Activated naive CD4-positive, alpha-beta T cell treated with anti-CD3 and anti-CD28 coated beads for 36 hours (primary cell): ENCODE measurements at regions not wholly inside any gene's neighbourhood (a gene's known extent, or its start where the extent isn't known, plus 50 kb on each side); places are given as distances from the start of the nearest gene placed in this dataset.
"Not testable (repeated sequence)": the region's sequence is repeated elsewhere in the genome, so short reads cannot be mapped to it uniquely, and the experiment has no call there.

ENCODE experiments used
- CTCF ChIA-PET: fragments of 350-600 bp; sonication (Branson Sonifier 250); formaldehyde crosslinking; loops from one replicate; lab custom pipeline; 2021; ENCODE audit warnings: antibody characterized with exemption; lab: Charles Lee
- DNase-seq: peaks from one replicate; pipeline ENCODE4 v3.0.0-alpha.2; 2020
- H3K27ac Mint-ChIP-seq: one replicate; pipeline ENCODE4 v1.8.0; 2021; ENCODE audit warnings: mild to moderate bottlenecking, mixed read lengths
- H3K27me3 Mint-ChIP-seq: one replicate; pipeline ENCODE4 v1.8.0; 2021; ENCODE audit warnings: low read depth, mixed read lengths
- H3K36me3 Mint-ChIP-seq: one replicate; pipeline ENCODE4 v1.8.0; 2021; ENCODE audit warnings: low read depth, mixed read lengths
- H3K4me1 Mint-ChIP-seq: one replicate; pipeline ENCODE4 v1.8.0; 2021; ENCODE audit warnings: low read depth, mixed read lengths
- H3K4me3 Mint-ChIP-seq: one replicate; pipeline ENCODE4 v1.8.0; 2021; ENCODE audit warnings: mild to moderate bottlenecking, moderate library complexity, mixed read lengths
- H3K9me3 Mint-ChIP-seq: one replicate; pipeline ENCODE4 v1.8.0; 2021; ENCODE audit warnings: mixed read lengths
- intact Hi-C: fragments of 100-400 bp; cut with micrococcal nuclease; formaldehyde crosslinking; loops from one replicate; pipeline ENCODE4 v1.15.1; 2023

GRCh38 chr2:185502351-185502750 is 236.3 kb upstream of the FSIP2 start:
- Mint-ChIP-seq H3K9me3 (peaks cover 19% of the 10 kb centered on the region), H3K36me3 (peaks cover 1% of the 10 kb centered on the region), H3K27me3 (no peaks in the 10 kb centered on the region), H3K4me3 (no peak overlapping the region), H3K27ac (no peak overlapping the region), H3K4me1 (no peaks in the 10 kb centered on the region)
- intact Hi-C loops = no loop called here
- DNase-seq = no peak
- CTCF ChIA-PET = no interaction called here

GRCh38 chr2:185507719-185508118 is 230.9 kb upstream of the FSIP2 start:
- H3K36me3 Mint-ChIP-seq = peaks cover 3% of the 10 kb centered on the region
- no peaks in the 10 kb centered on the region for H3K27me3 Mint-ChIP-seq
- no peak overlapping the region for H3K27ac Mint-ChIP-seq
- no peak overlapping the region for H3K4me3 Mint-ChIP-seq
- CTCF ChIA-PET = no interaction called here
- intact Hi-C loops = no loop called here
- peaks cover 32% of the 10 kb centered on the region for H3K9me3 Mint-ChIP-seq
- DNase-seq = no peak
- no peaks in the 10 kb centered on the region for H3K4me1 Mint-ChIP-seq

GRCh38 chr2:185510060-185510459 is 228.5 kb upstream of the FSIP2 start:
- no peak for DNase-seq
- no peak overlapping the region for H3K4me3 Mint-ChIP-seq
- intact Hi-C loops = no loop called here
- H3K27me3 Mint-ChIP-seq = no peaks in the 10 kb centered on the region
- CTCF ChIA-PET = no interaction called here
- no peak overlapping the region for H3K27ac Mint-ChIP-seq
- H3K36me3 Mint-ChIP-seq = peaks cover 2% of the 10 kb centered on the region
- H3K4me1 Mint-ChIP-seq = no peaks in the 10 kb centered on the region
- peaks cover 27% of the 10 kb centered on the region for H3K9me3 Mint-ChIP-seq

GRCh38 chr2:185511925-185512324 is 226.7 kb upstream of the FSIP2 start:
- H3K4me3 Mint-ChIP-seq = no peak overlapping the region

GRCh38 chr2:185522472-185522871 is 216.1 kb upstream of the FSIP2 start:
- Mint-ChIP-seq H3K27me3 (no peaks in the 10 kb centered on the region), H3K36me3 (no peaks in the 10 kb centered on the region), H3K27ac (no peak overlapping the region), H3K4me3 (no peak overlapping the region), H3K9me3 (peaks cover 22% of the 10 kb centered on the region), H3K4me1 (no peaks in the 10 kb centered on the region)
- intact Hi-C loops = no loop called here
- no peak for DNase-seq
- CTCF ChIA-PET = no interaction called here

More at GRCh38 chr2:185511925-185512324, 226.7 kb upstream of the FSIP2 start:
- no peaks in the 10 kb centered on the region for H3K27me3 Mint-ChIP-seq
- peaks cover 29% of the 10 kb centered on the region for H3K9me3 Mint-ChIP-seq
- H3K4me1 Mint-ChIP-seq = no peaks in the 10 kb centered on the region
- no peak for DNase-seq
- H3K36me3 Mint-ChIP-seq = peaks cover 4% of the 10 kb centered on the region
- no peak overlapping the region for H3K27ac Mint-ChIP-seq
- intact Hi-C loops = no loop called here
- CTCF ChIA-PET = no interaction called here

- not testable (repeated sequence) for H3K27me3 Mint-ChIP-seq, H3K4me1 Mint-ChIP-seq
Measured at GRCh38 chr2:185524242-185524641, 214.4 kb upstream of the FSIP2 start.

GRCh38 chr2:185526161-185526560 is 212.4 kb upstream of the FSIP2 start:
- H3K27ac Mint-ChIP-seq = no peak overlapping the region
- H3K4me3 Mint-ChIP-seq = no peak overlapping the region
- intact Hi-C loops = no loop called here
- H3K36me3 Mint-ChIP-seq = no peaks in the 10 kb centered on the region
- no peaks in the 10 kb centered on the region for H3K27me3 Mint-ChIP-seq
- no peak for DNase-seq
- H3K4me1 Mint-ChIP-seq = no peaks in the 10 kb centered on the region
- H3K9me3 Mint-ChIP-seq = peaks cover 20% of the 10 kb centered on the region
- CTCF ChIA-PET = no interaction called here

More at GRCh38 chr2:185524242-185524641, 214.4 kb upstream of the FSIP2 start:
- CTCF ChIA-PET = interaction anchor here (0.7 kb wide), 1 partner anchor 214 kb away, joined by 3 read pairs; the partner anchor contains the start of gene FSIP2
- intact Hi-C loops, H3K4me3 Mint-ChIP-seq, DNase-seq, H3K27ac Mint-ChIP-seq, H3K36me3 Mint-ChIP-seq: not testable (repeated sequence)
- peaks cover 22% of the 10 kb centered on the region for H3K9me3 Mint-ChIP-seq

GRCh38 chr2:185531721-185532120 is 206.9 kb upstream of the FSIP2 start:
- Mint-ChIP-seq H3K4me1 (no peaks in the 10 kb centered on the region), H3K27me3 (no peaks in the 10 kb centered on the region), H3K36me3 (no peaks in the 10 kb centered on the region), H3K4me3 (no peak overlapping the region), H3K9me3 (peaks cover 4% of the 10 kb centered on the region), H3K27ac (no peak overlapping the region)
- CTCF ChIA-PET = no interaction called here
- intact Hi-C loops = no loop called here
- DNase-seq = no peak

GRCh38 chr2:185537689-185538088 is 200.9 kb upstream of the FSIP2 start:
- no peaks in the 10 kb centered on the region for H3K9me3 Mint-ChIP-seq

GRCh38 chr2:185567196-185567595 is 171.4 kb upstream of the FSIP2 start:
- intact Hi-C loops = no loop called here
- Mint-ChIP-seq H3K36me3 (no peaks in the 10 kb centered on the region), H3K9me3 (no peaks in the 10 kb centered on the region), H3K27ac (no peak overlapping the region), H3K27me3 (no peaks in the 10 kb centered on the region), H3K4me3 (no peak overlapping the region), H3K4me1 (no peaks in the 10 kb centered on the region)
- CTCF ChIA-PET = no interaction called here
- no peak for DNase-seq

More at GRCh38 chr2:185537689-185538088, 200.9 kb upstream of the FSIP2 start:
- Mint-ChIP-seq H3K4me1 (no peaks in the 10 kb centered on the region), H3K4me3 (no peak overlapping the region), H3K27ac (no peak overlapping the region), H3K27me3 (no peaks in the 10 kb centered on the region), H3K36me3 (no peaks in the 10 kb centered on the region)
- intact Hi-C loops = no loop called here
- DNase-seq = no peak
- CTCF ChIA-PET = no interaction called here

- no peaks in the 10 kb centered on the region for H3K4me1 Mint-ChIP-seq
- no peaks in the 10 kb centered on the region for H3K27me3 Mint-ChIP-seq
- no peaks in the 10 kb centered on the region for H3K9me3 Mint-ChIP-seq
- intact Hi-C loops = no loop called here
- CTCF ChIA-PET = no interaction called here
- no peak overlapping the region for H3K27ac Mint-ChIP-seq
- DNase-seq = no peak
- no peak overlapping the region for H3K4me3 Mint-ChIP-seq
- no peaks in the 10 kb centered on the region for H3K36me3 Mint-ChIP-seq
Measured at GRCh38 chr2:185567940-185568339, 170.7 kb upstream of the FSIP2 start.

- no peak overlapping the region for H3K4me3 Mint-ChIP-seq
- peaks cover 3% of the 10 kb centered on the region for H3K9me3 Mint-ChIP-seq
- H3K36me3 Mint-ChIP-seq = no peaks in the 10 kb centered on the region
- no peaks in the 10 kb centered on the region for H3K27me3 Mint-ChIP-seq
- CTCF ChIA-PET = no interaction called here
- H3K27ac Mint-ChIP-seq = no peak overlapping the region
- no peak for DNase-seq
- no peaks in the 10 kb centered on the region for H3K4me1 Mint-ChIP-seq
- intact Hi-C loops = no loop called here
Measured at GRCh38 chr2:185578322-185578721, 160.3 kb upstream of the FSIP2 start.

GRCh38 chr2:185583058-185583816 is 155.4 kb upstream of the FSIP2 start:
- Mint-ChIP-seq H3K4me3 (no peak overlapping the region), H3K27me3 (no peaks in the 10 kb centered on the region), H3K27ac (no peak overlapping the region), H3K9me3 (peaks cover 8% of the 10 kb centered on the region), H3K36me3 (no peaks in the 10 kb centered on the region), H3K4me1 (no peaks in the 10 kb centered on the region)
- no peak for DNase-seq
- intact Hi-C loops = no loop called here
- CTCF ChIA-PET = no interaction called here
